IMR-90 (cell line): ENCODE measurements at regions not wholly inside any gene's neighbourhood (a gene's known extent, or its start where the extent isn't known, plus 50 kb on each side); places are given as distances from the start of the nearest gene placed in this dataset.

Source experiments
- ATAC-seq: fragments of 200-7000 bp; cut with Tn5 transposase; 2 replicates; pipeline ENCODE4 v1.9.1; 2020; ENCODE audit warnings: low read depth, mild to moderate bottlenecking, moderate library complexity
- BruUV-seq: library from RNA; stranded (reverse); fragments of 400-500 nt; replicated peaks from 2 replicates; lab custom pipeline; 2021; lab: Mats Ljungman, UMichigan
- CTCF ChIA-PET: fragments of 300-600 bp; formaldehyde crosslinking; extraction: SDS; loops from one replicate; lab custom pipeline; 2021; ENCODE audit warnings: antibody characterized with exemption; lab: Yijun Ruan, JAX
- POLR2A ChIA-PET: fragments of 300-600 bp; sonication (Branson Sonifier 250); formaldehyde crosslinking; loops from one replicate; lab custom pipeline; 2022; ENCODE audit warnings: antibody characterized with exemption; ENCODE audit not compliant: unreplicated experiment; lab: Charles Lee
- DNase-seq: peaks from one replicate; pipeline ENCODE4 v3.0.0; 2013
- H2AFZ ChIP-seq: replicated peaks from 2 replicates; pipeline ENCODE3; 2013; ENCODE audit warnings: low read length, mild to moderate bottlenecking; ENCODE audit not compliant: poor library complexity
- H2AK5ac ChIP-seq: 2 replicates; pipeline ENCODE4 v1.6.1; 2013; ENCODE audit warnings: low read depth, low read length, inconsistent platforms
- H2AK9ac ChIP-seq: replicated peaks from 2 replicates; pipeline ENCODE3; 2013; ENCODE audit warnings: mild to moderate bottlenecking, low read depth, low read length, moderate library complexity; ENCODE audit not compliant: poor library complexity
- H2BK120ac ChIP-seq: 2 replicates; pipeline ENCODE4 v1.6.1; 2013; ENCODE audit warnings: low read depth, low read length, inconsistent platforms
- H2BK15ac ChIP-seq: 3 replicates; pipeline ENCODE4 v1.6.1; 2013; ENCODE audit warnings: low read depth, low read length, inconsistent platforms
- H2BK20ac ChIP-seq: 2 replicates; pipeline ENCODE4 v1.6.1; 2013; ENCODE audit warnings: low read depth, mild to moderate bottlenecking, inconsistent platforms, low read length, moderate library complexity
- H2BK5ac ChIP-seq: 2 replicates; pipeline ENCODE4 v1.6.1; 2013; ENCODE audit warnings: mild to moderate bottlenecking, low read depth, low read length, inconsistent platforms; ENCODE audit not compliant: poor library complexity, severe bottlenecking
- H3K14ac ChIP-seq: replicated peaks from 2 replicates; pipeline ENCODE4 v1.6.1; 2013; ENCODE audit warnings: low read depth, low read length, inconsistent platforms
- H3K18ac ChIP-seq: 2 replicates; pipeline ENCODE4 v1.6.1; 2013; ENCODE audit warnings: low read depth, low read length, control low read depth
- H3K23ac ChIP-seq: 2 replicates; pipeline ENCODE4 v1.6.1; 2013; ENCODE audit warnings: low read depth, low read length, inconsistent platforms
- H3K27ac ChIP-seq: 2 replicates; pipeline ENCODE4 v1.5.1; 2013; ENCODE audit warnings: mild to moderate bottlenecking, control low read depth, low read length; ENCODE audit not compliant: insufficient read depth
- H3K27me3 ChIP-seq: 2 replicates; pipeline ENCODE4 v1.6.1; 2013; ENCODE audit warnings: low read length; ENCODE audit not compliant: control insufficient read depth, insufficient read depth
- H3K36me3 ChIP-seq: 2 replicates; pipeline ENCODE4 v1.6.1; 2013; ENCODE audit warnings: low read length, mixed read lengths; ENCODE audit not compliant: control insufficient read depth, insufficient read depth
- H3K4ac ChIP-seq: 2 replicates; pipeline ENCODE4 v1.6.1; 2013; ENCODE audit warnings: low read depth, low read length, inconsistent platforms
- H3K4me1 ChIP-seq: 2 replicates; pipeline ENCODE4 v1.6.1; 2013; ENCODE audit warnings: low read length, mixed read lengths; ENCODE audit not compliant: control insufficient read depth, insufficient read depth
- H3K4me2 ChIP-seq: 2 replicates; pipeline ENCODE4 v1.6.1; 2013; ENCODE audit warnings: low read depth, mild to moderate bottlenecking, control low read depth, low read length, moderate library complexity
- H3K4me3 ChIP-seq: 2 replicates; pipeline ENCODE4 v1.5.1; 2013; ENCODE audit warnings: low read depth, mild to moderate bottlenecking, control low read depth, low read length, moderate library complexity; ENCODE audit not compliant: insufficient read depth
- H3K56ac ChIP-seq: 2 replicates; pipeline ENCODE4 v1.6.1; 2013; ENCODE audit warnings: low read length, inconsistent platforms; ENCODE audit not compliant: insufficient read depth; ENCODE audit errors: extremely low read depth
- H3K79me1 ChIP-seq, 2 experiments: 2 replicates each; pipeline ENCODE4 v1.6.1; 2013; ENCODE audit warnings: low read length in 2 of 2, inconsistent platforms in 1 of 2, low read depth in 1 of 2
- H3K9ac ChIP-seq: 2 replicates; pipeline ENCODE4 v1.6.1; 2013; ENCODE audit warnings: low read depth, low read length, control low read depth
- H3K9me1 ChIP-seq: 2 replicates; pipeline ENCODE4 v1.6.1; 2013; ENCODE audit warnings: low read length, inconsistent platforms; ENCODE audit not compliant: insufficient read depth
- H3K9me3 ChIP-seq: 2 replicates; pipeline ENCODE4 v1.6.1; 2013; ENCODE audit warnings: low read length; ENCODE audit not compliant: control insufficient read depth, insufficient read depth
- H4K20me1 ChIP-seq: 2 replicates; pipeline ENCODE4 v1.6.1; 2013; ENCODE audit warnings: low read length, inconsistent platforms; ENCODE audit not compliant: insufficient read depth
- H4K5ac ChIP-seq: 2 replicates; pipeline ENCODE4 v1.6.1; 2013; ENCODE audit warnings: mild to moderate bottlenecking, low read depth, low read length, control low read depth
- H4K8ac ChIP-seq, 2 experiments: 2 replicates each; pipeline ENCODE4 v1.6.1; 2013; ENCODE audit warnings: low read depth in 2 of 2, low read length in 2 of 2, control low read depth in 1 of 2, inconsistent platforms in 1 of 2
- H4K91ac ChIP-seq: 2 replicates; pipeline ENCODE4 v1.6.1; 2013; ENCODE audit warnings: low read depth, low read length, inconsistent platforms; ENCODE audit not compliant: insufficient read depth
- BHLHE40 ChIP-seq: fragments of 150-350 bp; IDR thresholded peaks from 2 replicates; pipeline ENCODE4 v1.6.1; 2016; ENCODE audit warnings: mild to moderate bottlenecking, low read depth, low read length
- CHD1 ChIP-seq: IDR thresholded peaks from 2 replicates; pipeline ENCODE4 v1.6.1; 2012; ENCODE audit warnings: low read depth, low read length, improper control_type of control experiment
- FOS ChIP-seq: fragments of 150-350 bp; IDR thresholded peaks from 2 replicates; pipeline ENCODE4 v1.6.1; 2016; ENCODE audit warnings: low read depth, low read length
- MAFK ChIP-seq: IDR thresholded peaks from 2 replicates; pipeline ENCODE4 v1.6.1; 2012; ENCODE audit warnings: low read depth, low read length, improper control_type of control experiment
- MAZ ChIP-seq: IDR thresholded peaks from 2 replicates; pipeline ENCODE4 v1.6.1; 2012; ENCODE audit warnings: low read depth, mild to moderate bottlenecking, low read length, improper control_type of control experiment, moderate library complexity, borderline replicate concordance
- MXI1 ChIP-seq: IDR thresholded peaks from 2 replicates; pipeline ENCODE4 v1.6.1; 2012; ENCODE audit warnings: low read depth, mild to moderate bottlenecking, low read length, moderate library complexity, borderline replicate concordance
- NFE2L2 ChIP-seq: fragments of 150-350 bp; IDR thresholded peaks from 2 replicates; pipeline ENCODE4 v1.6.1; 2016; ENCODE audit warnings: low read depth, mild to moderate bottlenecking, low read length
- POLR2A ChIP-seq: IDR thresholded peaks from 2 replicates; pipeline ENCODE4 v1.6.1; 2012; ENCODE audit warnings: mild to moderate bottlenecking, low read depth, low read length
- RAD21 ChIP-seq: IDR thresholded peaks from 2 replicates; pipeline ENCODE4 v1.6.1; 2012; ENCODE audit warnings: low read length, improper control_type of control experiment
- RCOR1 ChIP-seq: IDR thresholded peaks from 2 replicates; pipeline ENCODE4 v1.6.1; 2012; ENCODE audit warnings: mild to moderate bottlenecking, low read length, improper control_type of control experiment; ENCODE audit not compliant: insufficient replicate concordance
- RFX5 ChIP-seq: IDR thresholded peaks from 2 replicates; pipeline ENCODE4 v1.8.0; 2012; ENCODE audit warnings: low read depth, mild to moderate bottlenecking, low read length, moderate library complexity
- USF2 ChIP-seq: fragments of 150-350 bp; IDR thresholded peaks from 2 replicates; pipeline ENCODE4 v1.6.1; 2017; ENCODE audit warnings: mild to moderate bottlenecking, antibody characterized with exemption, low read length, low read depth
- WGBS, 2 experiments: methylation state at CpG; one replicate each; pipeline versions ENCODE4 v1.1.5 to v1.1.7; 2013; ENCODE audit warnings: missing lambda C conversion rate in 2 of 2; ENCODE audit not compliant: insufficient read length in 1 of 2; ENCODE audit errors: extremely low coverage in 2 of 2; 5-methylcytosine and 5-hydroxymethylcytosine counted together
- dilution Hi-C: fragments of 300-500 bp; cut with HindIII; formaldehyde crosslinking; loops from one replicate; pipeline ENCODE4 v1.14.3; 2018; ENCODE audit warnings: low sequenced_read_pairs; ENCODE audit not compliant: unreplicated experiment
- in situ Hi-C: fragments of 300-500 bp; cut with MboI; formaldehyde crosslinking; loops from 3 replicates; pipeline ENCODE4 v1.14.3; 2019; ENCODE audit warnings: low sequenced_read_pairs, inconsistent platforms, mixed read lengths
- intact Hi-C: fragments of 100-400 bp; cut with micrococcal nuclease; formaldehyde crosslinking; loops from 2 replicates; pipeline ENCODE4 v1.10.0; 2022
- TF ChIP-seq, protein P1 (sequence below): conservative IDR thresholded peaks from 2 replicates; pipeline ENCODE4 v1.5.1; 2012; ENCODE audit warnings: mild to moderate bottlenecking, low read depth, low read length, improper control_type of control experiment
- TF ChIP-seq, protein P2 (sequence below): fragments of 150-350 bp; IDR thresholded peaks from 2 replicates; pipeline ENCODE4 v1.6.1; 2016; ENCODE audit warnings: low read depth, mild to moderate bottlenecking, low read length, moderate library complexity, borderline replicate concordance

DNA sequence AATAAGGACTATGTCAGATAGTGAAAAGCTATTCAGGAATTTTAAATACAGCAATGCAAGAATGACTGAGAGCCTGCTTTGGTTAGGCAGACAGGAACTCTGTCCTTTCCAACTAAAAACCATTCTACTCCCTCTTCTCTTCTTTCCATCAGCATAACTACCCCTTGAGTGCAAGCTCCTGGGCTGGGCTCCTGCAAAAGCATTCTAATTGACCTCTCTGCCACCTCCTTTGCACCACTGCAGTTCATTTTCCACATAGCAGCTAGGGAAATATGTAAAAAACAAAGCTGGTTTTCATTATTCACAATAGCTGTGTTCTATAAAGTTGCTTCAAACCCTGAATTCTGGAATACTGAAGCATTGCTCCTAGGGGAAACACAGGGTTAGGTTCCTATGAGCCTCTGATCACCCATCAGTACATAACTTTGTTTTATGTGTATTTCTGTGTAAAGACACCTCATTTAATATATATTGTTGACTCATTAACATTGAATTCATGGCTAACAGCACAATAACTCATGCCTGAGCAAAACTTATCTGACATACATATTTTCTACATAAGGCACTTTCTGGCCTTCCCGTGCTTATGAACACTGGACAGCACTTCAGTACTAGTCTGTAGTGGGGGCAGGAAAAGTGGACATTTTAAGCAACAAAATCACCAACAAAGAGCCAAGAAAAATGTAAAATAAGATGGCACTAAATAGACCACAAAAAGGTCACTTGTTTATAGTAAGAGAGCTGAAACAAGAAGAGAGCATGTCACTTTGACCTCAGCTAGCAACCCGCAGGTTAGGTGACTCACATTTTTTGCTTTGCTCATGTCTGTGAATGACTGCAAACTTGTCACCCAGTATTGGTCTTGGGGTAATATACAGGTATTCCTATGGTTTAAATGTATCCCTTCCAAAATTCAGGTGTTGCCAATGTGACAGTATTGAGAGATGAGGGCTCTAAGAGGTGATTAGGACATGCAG, 57.9 kb upstream of the IRF2BP2 start:
- no peaks in the 10 kb centered on the region for H3K36me3 ChIP-seq
- H3K9ac ChIP-seq, result no peak overlapping the region
- no peak overlapping the region for H2BK5ac ChIP-seq
- H4K91ac ChIP-seq, result no peak overlapping the region
- dilution Hi-C loops, result no loop called here
- no peak overlapping the region for H4K5ac ChIP-seq
- no peaks in the 10 kb centered on the region for H4K20me1 ChIP-seq
- ChIA-PET POLR2A (no interaction called here), CTCF (interaction anchor here (0.9 kb wide), 1 partner anchor 40 kb away, joined by 3 read pairs; no protein-coding TSS in a partner anchor)
- H3K27ac ChIP-seq, result no peak overlapping the region
- H3K79me1 ChIP-seq, result no peaks in the 10 kb centered on the region
- in situ Hi-C loops, result no loop called here
- H3K4me1 ChIP-seq, result no peaks in the 10 kb centered on the region
- H3K14ac ChIP-seq, result no peak overlapping the region
- H3K27me3 ChIP-seq, result no peaks in the 10 kb centered on the region
- H2BK120ac ChIP-seq, result no peak overlapping the region
- no peak overlapping the region for H4K8ac ChIP-seq
- ATAC-seq (no peak), DNase-seq (no peak)
- BruUV-seq, result no TSS peak
- peaks cover 15% of the 10 kb centered on the region for H3K9me3 ChIP-seq
- no peak overlapping the region; the same call in 2 of the 3 replicates for H2BK15ac ChIP-seq
- H3K56ac ChIP-seq, result no peak overlapping the region
- H3K9me1 ChIP-seq, result no peaks in the 10 kb centered on the region; the same call in 1 of the 2 replicates
- intact Hi-C loops, result no loop called here
- H2BK20ac ChIP-seq, result no peak overlapping the region
- H3K4ac ChIP-seq, result no peak overlapping the region
- H3K18ac ChIP-seq, result no peak overlapping the region
- H2AK5ac ChIP-seq, result no peak overlapping the region
- H2AFZ ChIP-seq, result no peak overlapping the region
- H3K23ac ChIP-seq, result no peak overlapping the region
- H3K4me2 ChIP-seq, result no peak overlapping the region
- no peak overlapping the region for H2AK9ac ChIP-seq
- H3K4me3 ChIP-seq, result no peak overlapping the region
- WGBS, 2 experiments, result no CpG with 5 or more reads among the region's 2 CpGs
- no peak for TF ChIP-seq MAFK
- no peak for TF ChIP-seq MXI1
- no peak for TF ChIP-seq FOS
- no peak for TF ChIP-seq POLR2A
- TF ChIP-seq BHLHE40, result no peak
- no peak for TF ChIP-seq CHD1
- TF ChIP-seq RAD21, result no peak
- TF ChIP-seq, protein P1, sequence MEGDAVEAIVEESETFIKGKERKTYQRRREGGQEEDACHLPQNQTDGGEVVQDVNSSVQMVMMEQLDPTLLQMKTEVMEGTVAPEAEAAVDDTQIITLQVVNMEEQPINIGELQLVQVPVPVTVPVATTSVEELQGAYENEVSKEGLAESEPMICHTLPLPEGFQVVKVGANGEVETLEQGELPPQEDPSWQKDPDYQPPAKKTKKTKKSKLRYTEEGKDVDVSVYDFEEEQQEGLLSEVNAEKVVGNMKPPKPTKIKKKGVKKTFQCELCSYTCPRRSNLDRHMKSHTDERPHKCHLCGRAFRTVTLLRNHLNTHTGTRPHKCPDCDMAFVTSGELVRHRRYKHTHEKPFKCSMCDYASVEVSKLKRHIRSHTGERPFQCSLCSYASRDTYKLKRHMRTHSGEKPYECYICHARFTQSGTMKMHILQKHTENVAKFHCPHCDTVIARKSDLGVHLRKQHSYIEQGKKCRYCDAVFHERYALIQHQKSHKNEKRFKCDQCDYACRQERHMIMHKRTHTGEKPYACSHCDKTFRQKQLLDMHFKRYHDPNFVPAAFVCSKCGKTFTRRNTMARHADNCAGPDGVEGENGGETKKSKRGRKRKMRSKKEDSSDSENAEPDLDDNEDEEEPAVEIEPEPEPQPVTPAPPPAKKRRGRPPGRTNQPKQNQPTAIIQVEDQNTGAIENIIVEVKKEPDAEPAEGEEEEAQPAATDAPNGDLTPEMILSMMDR, result no peak
- no peak for TF ChIP-seq MAZ
- no peak for TF ChIP-seq RCOR1
- no peak for TF ChIP-seq NFE2L2
- no peak for TF ChIP-seq USF2
- TF ChIP-seq, protein P2, sequence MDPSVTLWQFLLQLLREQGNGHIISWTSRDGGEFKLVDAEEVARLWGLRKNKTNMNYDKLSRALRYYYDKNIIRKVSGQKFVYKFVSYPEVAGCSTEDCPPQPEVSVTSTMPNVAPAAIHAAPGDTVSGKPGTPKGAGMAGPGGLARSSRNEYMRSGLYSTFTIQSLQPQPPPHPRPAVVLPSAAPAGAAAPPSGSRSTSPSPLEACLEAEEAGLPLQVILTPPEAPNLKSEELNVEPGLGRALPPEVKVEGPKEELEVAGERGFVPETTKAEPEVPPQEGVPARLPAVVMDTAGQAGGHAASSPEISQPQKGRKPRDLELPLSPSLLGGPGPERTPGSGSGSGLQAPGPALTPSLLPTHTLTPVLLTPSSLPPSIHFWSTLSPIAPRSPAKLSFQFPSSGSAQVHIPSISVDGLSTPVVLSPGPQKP, result no peak
- TF ChIP-seq RFX5, result no peak
